ENCODE measurements at regions not wholly inside any gene's neighbourhood (a gene's known extent, or its start where the extent isn't known, plus 50 kb on each side); places are given as distances from the start of the nearest gene placed in this dataset.

DNA sequence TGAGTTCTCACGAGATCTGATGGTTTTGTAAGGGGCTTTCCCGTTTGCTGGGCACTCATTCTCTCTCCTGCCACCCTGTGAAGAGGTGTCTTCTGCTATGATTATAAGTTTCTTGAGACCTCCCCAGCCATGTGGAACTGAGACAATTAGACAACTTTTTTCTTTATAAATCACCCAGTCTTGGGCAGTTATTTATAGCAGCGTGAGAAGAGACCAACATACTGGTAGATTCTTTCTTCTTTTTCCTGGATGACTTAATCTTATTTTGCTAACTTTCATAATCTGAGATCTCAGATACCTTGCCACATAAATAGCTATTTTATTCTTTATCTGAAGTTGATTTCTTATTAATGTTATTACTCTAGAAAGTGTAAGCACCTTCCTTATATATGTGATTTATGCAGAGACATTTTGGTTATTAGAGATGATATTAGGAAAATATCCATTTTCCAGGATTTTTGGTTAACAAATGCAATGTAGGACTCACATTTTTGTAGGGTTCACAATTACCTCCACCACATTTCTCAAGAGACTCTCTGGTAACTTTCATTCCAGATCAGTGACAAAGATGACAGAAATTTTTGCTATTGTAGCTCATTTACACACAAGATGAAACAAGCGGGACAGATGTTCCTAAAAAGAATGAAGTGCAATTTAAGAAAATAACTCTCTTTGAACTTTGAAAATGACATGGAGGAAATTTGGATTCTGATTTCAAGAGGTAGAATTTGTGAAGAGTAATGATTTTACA, 97.9 kb upstream of the RND3 start:
- Histone ChIP-seq H3K4me1 (no peaks in the 10 kb centered on the region), H3K9me3 (no peaks in the 10 kb centered on the region), H3K27me3 (ENCODE audit: insufficient read depth in 3 of 3, low read length in 2 of 3) (no peaks in the 10 kb centered on the region), H3K4me3 (no peak overlapping the region), H3K36me3 (ENCODE audit: insufficient read depth in 1 of 2, low read depth in 1 of 2) (no peaks in the 10 kb centered on the region), H3K27ac (no peak overlapping the region)
- ATAC-seq (no peak), DNase-seq (no peak)
- intact Hi-C loops (cut with DNase I), result no loop called here
- WGBS, 3 donors, result 89 to 95% (median 92%) methylated on average over 4 of the region's 4 CpGs
- no peak for TF ChIP-seq CTCF (IDR thresholded peaks at IDR 0.05)

- Histone ChIP-seq H3K27ac (no peak overlapping the region), H3K36me3 (ENCODE audit: insufficient read depth in 1 of 2, low read depth in 1 of 2) (no peaks in the 10 kb centered on the region), H3K9me3 (no peaks in the 10 kb centered on the region), H3K4me1 (no peaks in the 10 kb centered on the region), H3K4me3 (no peak overlapping the region), H3K27me3 (ENCODE audit: insufficient read depth in 3 of 3, low read length in 2 of 3) (no peaks in the 10 kb centered on the region)
- TF ChIP-seq CTCF (IDR thresholded peaks at IDR 0.05), result no peak
- no peak for ATAC-seq
- intact Hi-C loops (cut with DNase I), result no loop called here
- DNase-seq, result no peak
- WGBS, 3 donors, result 92 to 95% (median 93%) methylated on average over 4 of the region's 4 CpGs
Measured at GRCh38 chr2:150584081-150584480, 96.6 kb upstream of the RND3 start.

DNA sequence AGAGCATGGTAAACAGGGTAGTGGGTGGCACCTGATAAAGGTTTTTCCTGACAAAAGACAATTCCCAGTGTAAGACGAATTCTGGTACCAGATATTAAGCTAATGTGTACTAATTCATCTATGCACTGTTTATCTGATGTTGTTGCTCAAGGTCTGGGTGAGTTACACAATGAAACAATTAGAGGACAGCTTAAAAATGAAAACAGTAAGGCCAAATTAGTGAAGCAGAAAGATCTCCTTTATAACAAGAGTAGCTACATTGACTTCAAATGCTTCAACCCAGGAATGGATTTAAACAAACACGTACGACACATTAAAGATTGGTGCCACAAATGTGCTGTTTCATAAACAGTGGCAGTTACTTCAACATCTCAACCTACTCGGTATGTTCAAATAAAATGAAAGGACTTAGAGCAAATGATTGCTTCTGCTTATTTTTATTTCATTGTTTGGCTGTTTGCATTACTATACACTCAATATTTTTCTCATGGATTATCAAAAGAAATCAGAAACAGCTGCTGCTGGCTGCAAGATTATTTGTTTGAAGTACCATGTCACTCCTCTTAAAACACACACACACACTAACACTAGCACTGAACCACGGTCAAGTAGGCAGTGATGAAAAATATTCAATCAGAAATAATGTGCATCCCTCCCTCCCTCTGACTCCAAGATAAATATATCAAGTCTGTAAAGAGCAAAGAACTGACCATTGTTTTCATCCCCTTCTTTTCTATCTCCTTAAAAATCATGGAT, 94.4 kb upstream of the RND3 start:
- intact Hi-C loops (cut with DNase I), result no loop called here
- ATAC-seq (no peak), DNase-seq (no peak)
- Histone ChIP-seq H3K27ac (no peak overlapping the region), H3K4me1 (no peaks in the 10 kb centered on the region), H3K27me3 (ENCODE audit: insufficient read depth in 3 of 3, low read length in 2 of 3) (no peaks in the 10 kb centered on the region), H3K4me3 (no peak overlapping the region), H3K9me3 (no peaks in the 10 kb centered on the region), H3K36me3 (ENCODE audit: insufficient read depth in 1 of 2, low read depth in 1 of 2) (no peaks in the 10 kb centered on the region)
- no peak for TF ChIP-seq CTCF (IDR thresholded peaks at IDR 0.05)
- WGBS, 3 donors, result 74 to 76% (median 75%) methylated on average over 5 of the region's 5 CpGs

GRCh38 chr2:150578481-150578880, 91.0 kb upstream of the RND3 start:
- H3K4me1 ChIP-seq, result no peaks in the 10 kb centered on the region
- no peak for TF ChIP-seq CTCF (IDR thresholded peaks at IDR 0.05)
- ATAC-seq (no peak), DNase-seq (no peak)
- no peaks in the 10 kb centered on the region for H3K27me3 ChIP-seq (ENCODE audit: insufficient read depth in 3 of 3, low read length in 2 of 3)
- H3K9me3 ChIP-seq, result peaks cover 6% of the 10 kb centered on the region
- WGBS, 3 donors, result 90 to 100% (median 93%) methylated on average over 2 of the region's 2 CpGs
- H3K36me3 ChIP-seq (ENCODE audit: insufficient read depth in 1 of 2, low read depth in 1 of 2), result no peaks in the 10 kb centered on the region
- H3K27ac ChIP-seq, result no peak overlapping the region
- intact Hi-C loops (cut with DNase I), result no loop called here
- H3K4me3 ChIP-seq, result no peak overlapping the region
